GM18873 (cell line): ENCODE measurements at regions not wholly inside any gene's neighbourhood (a gene's known extent, or its start where the extent isn't known, plus 50 kb on each side); places are given as distances from the start of the nearest gene placed in this dataset.
"Not testable (repeated sequence)": the region's sequence is repeated elsewhere in the genome, so short reads cannot be mapped to it uniquely, and the experiment has no call there.

Source experiments
- ATAC-seq: cut with Tn5 transposase; IDR thresholded peaks from one replicate; pipeline ENCODE4 v1.9.1; 2021; ENCODE audit warnings: mild to moderate bottlenecking, moderate library complexity, moderate number of reproducible peaks; ENCODE audit not compliant: unreplicated experiment, low FRiP score

DNA sequence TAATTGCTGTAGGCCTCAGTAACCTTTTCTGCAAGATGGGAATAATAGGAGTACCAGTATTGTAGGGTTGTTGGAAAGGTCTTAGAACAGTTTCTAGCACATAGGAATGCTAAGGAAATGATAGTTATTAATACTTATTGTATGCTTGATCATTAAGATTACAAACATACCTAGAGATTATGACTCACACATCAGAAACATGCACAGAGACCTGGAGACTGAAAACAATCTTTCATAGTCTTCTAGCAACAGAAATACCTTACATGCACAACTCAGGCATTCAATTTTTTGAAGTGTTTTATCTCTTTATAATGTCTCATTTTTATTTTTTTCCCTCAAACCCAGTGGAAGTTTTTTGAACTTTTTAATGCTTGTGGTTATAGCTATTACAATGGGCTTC lies 104.4 kb upstream of the ZBTB20 start:
- no peak for ATAC-seq

- no peak for ATAC-seq
Measured at GRCh38 chr3:115252679-115253078, 105.6 kb upstream of the ZBTB20 start.

GRCh38 chr3:115254492-115255196 lies 107.6 kb upstream of the ZBTB20 start:
- no peak for ATAC-seq

GRCh38 chr3:115255197-115255585 lies 108.1 kb upstream of the ZBTB20 start:
- ATAC-seq: no peak

DNA sequence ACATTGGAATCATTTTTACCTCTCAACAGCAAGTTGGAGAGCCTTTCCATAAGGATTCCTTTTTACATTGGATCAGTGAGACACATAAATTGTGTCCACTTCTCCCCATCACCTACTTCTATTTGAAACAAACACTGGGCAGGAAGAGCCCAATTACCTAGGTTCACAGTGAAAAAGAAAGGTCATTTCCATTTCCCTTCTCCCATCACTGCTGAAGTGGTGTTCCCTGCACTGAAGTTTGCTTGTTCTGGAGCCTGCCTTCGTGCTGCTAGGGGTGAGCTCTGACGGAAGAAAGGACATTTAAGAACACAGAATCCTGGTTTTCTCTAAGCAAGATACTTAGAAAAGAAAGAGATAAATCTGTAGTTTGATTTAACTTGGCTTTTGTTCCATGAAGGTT lies 123.8 kb upstream of the ZBTB20 start:
- no peak for ATAC-seq

DNA sequence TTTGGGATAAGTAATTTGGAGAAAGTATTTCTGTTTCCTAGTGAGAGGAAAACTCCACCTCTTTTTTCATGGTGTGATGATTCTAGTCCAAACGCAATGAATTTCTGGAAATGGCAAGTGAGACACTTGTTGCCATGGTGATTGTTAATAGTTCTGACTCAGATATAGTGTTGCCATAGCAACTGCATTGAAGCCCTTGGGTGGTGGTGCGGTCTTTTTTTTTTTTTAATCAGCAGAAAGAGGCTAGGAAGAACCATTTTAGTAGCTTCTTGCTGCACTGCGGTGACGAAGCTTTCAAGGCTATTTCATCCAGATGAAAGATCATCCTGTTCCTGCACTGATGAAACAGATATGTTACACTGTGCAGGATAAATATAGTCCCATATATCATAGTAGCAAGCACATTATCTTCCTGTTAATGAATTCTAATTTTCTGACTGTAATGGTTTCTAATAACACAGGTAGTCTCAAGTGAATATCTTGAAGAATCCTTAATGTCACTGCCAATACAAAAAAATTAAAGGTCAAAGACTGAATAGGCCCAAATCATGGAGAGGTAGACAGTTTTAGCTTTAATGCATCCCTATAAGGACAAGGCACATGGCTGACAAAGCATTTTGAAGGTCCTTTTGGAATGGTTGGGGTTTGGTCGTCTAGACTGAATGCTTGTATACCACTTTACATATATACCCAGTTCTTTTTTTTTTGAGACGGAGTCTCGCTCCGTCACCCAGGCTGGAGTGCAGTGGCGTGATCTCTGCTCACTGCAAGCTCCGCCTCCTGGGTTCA lies 125.1 kb upstream of the ZBTB20 start:
- ATAC-seq: no peak

GRCh38 chr3:115275896-115276295 lies 128.8 kb upstream of the ZBTB20 start:
- ATAC-seq: no peak

DNA sequence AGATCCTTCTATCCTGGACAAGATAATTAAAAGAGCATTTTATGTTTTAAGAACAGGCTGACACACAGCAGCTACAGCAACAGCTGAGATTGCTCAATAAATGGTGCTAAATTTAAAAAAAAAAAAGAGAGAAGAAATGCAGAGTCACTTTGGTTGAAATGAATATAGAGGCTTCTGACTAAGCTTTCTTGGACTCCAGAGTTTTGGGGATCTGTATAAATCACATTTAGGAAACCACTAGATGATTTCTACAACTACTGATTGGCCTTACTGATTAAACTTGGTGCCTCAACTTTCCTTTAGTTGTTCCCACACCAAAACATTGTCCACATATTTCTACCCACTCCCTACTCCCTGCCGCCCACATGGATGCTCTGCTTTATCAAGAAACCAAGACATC lies 132.9 kb upstream of the ZBTB20 start:
- no peak for ATAC-seq

DNA sequence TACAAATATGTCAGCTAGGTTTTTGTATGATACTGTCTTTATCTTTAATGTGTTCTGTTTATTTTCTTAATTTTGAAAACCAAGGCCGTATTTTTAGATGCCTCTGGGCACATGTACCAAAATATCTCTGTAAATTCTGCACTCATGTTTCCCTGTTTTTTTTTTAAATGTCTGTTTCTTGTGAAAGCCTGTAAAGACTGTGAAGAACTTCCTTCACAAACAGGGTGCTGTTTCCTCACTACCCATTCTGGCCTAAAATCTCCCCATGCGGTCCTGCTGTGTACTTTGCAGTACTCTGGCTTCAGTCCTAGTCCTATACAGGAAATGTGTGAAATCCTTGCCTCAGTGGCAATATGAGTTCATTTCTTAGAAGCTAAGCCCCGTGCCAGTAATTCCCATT lies 133.4 kb upstream of the ZBTB20 start:
- ATAC-seq: no peak

DNA sequence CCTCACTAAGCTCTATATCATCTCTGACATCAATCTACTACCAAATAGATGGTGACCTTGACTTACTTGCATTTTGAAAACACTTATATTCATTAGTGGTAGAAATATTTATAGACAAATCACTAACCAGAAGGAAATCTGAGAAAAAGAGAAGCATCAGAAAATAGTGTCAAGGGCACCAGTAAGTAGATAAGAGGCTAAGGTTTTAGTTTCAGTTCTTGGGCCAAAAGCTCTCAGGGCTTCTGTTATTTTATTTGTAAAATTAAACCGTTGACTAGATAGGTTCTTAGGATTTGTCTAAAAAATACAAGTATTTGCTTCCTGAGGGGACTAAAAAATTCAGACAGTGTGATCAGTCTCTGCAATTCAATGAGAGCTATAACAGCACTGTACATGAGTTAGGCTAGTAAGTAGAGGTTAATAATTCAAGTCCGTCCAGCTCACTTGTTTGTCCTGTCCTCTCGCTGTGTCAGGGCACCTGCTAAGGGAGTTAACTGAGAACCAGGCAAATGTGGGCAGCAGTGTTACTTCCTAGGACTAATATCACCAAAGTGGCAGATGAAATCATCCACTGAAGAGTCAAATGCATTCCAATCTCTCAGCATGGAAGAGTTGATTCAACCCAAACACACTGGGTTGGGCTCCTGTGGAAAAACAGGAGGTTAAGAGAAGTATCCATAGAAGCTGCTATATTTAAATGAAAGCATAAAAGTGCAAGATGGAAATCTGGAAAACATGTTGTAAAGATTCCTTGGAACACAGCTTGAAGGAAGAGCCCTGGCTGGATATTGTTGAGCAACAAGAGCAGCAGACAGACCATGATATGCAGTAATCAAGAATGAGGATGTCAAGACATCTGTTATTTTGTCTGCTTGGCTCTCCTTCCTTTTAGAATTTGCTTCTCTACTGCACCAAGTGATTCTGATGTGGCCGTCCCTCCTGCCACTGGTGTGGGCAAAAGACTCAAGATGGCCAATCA lies 134.9 kb upstream of the ZBTB20 start:
- no peak for ATAC-seq

GRCh38 chr3:115284980-115285379 lies 137.9 kb upstream of the ZBTB20 start:
- no peak for ATAC-seq

- ATAC-seq: no peak
Measured at GRCh38 chr3:115286529-115287197, 139.6 kb upstream of the ZBTB20 start.

DNA sequence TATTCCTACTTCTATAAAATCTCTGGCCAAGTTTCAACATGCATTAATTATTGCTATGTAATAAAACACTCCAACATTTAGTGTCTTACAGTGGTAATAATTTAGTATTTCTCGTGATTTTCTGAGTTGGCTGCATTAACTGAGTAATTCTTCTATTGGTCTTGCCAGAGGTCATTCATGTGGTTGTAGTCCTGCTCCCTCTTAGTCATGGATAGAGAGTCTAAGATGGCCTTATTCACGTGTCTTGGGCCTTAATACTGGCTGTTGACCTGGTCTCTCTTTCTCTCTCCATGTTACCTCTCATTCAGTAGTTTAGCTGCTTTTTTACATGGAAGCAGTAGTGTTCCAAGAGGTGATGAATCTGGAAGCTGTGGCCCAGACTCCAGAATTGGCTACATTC lies 140.1 kb upstream of the ZBTB20 start:
- ATAC-seq: no peak

DNA sequence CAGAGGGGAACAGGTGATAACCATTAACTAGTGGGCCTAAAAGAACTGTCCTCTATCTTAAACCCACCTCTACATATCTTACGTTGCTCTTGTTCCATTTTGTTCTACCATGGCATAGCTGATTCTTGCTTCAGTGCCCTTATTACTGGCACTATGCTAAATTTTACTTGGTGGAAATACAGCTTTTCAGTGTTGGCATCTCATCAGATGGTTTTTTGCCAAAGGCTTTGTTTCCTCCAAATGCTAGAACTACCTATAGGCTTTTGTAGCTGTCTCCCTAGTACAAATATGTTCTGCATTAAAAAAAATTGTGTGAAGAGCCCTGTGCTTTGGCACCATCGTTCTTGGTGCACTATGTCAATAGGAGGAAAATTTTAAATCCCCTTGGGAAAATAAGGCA lies 145.0 kb upstream of the ZBTB20 start:
- no peak for ATAC-seq

DNA sequence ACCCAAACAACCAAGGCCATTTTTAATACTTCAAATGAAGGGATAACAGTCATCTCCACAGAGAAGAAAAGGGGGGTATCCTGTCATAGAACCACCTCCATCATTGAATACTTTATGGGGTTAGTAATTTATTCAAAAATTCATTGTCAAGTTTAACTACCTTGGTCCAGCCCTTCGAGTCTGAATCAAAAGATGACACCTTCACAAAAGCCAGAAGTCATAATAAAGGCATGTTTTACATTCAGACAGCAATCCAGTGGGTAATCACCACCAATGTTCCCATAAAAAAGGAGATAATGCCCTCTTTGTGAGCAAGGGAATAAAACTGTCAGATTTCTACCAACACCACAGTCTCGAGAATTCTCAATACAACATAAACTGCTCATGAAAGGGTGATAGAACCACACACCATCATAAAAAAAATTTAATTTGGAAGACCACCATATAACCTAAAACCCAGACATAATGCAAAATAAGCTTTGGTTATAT lies 145.6 kb upstream of the ZBTB20 start:
- ATAC-seq: no peak

- ATAC-seq: no peak
Measured at GRCh38 chr3:115293321-115293720, 146.2 kb upstream of the ZBTB20 start.

- ATAC-seq: no peak
Measured at GRCh38 chr3:115301364-115301860, 154.3 kb upstream of the ZBTB20 start.

- ATAC-seq: not testable (repeated sequence)
Measured at GRCh38 chr3:115317953-115318352, 170.9 kb upstream of the ZBTB20 start.

DNA sequence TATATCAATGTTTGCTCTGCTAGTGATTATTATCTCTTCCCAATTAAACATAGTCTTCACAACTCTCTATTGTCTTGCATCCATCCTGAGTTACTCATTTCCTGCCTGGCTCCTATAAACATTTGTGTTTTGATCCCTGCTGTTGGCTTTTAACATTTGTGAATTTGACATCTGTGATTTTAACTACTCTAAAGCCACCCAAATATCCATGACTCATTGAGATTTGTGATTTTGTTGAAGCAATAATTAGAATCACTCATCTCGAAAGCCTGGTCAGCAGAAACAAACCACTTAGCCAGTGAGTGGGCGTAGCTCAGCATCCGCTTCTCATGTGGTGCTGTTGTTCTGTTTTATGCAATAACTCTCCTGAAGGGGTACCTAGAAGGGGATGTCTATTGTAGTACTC lies 174.3 kb upstream of the ZBTB20 start:
- ATAC-seq: no peak

GRCh38 chr3:115322901-115323300 lies 175.8 kb upstream of the ZBTB20 start:
- ATAC-seq: no peak
